GM18499 (cell line): ENCODE measurements at regions not wholly inside any gene's neighbourhood (a gene's known extent, or its start where the extent isn't known, plus 50 kb on each side); places are given as distances from the start of the nearest gene placed in this dataset.
"Not testable (repeated sequence)": the region's sequence is repeated elsewhere in the genome, so short reads cannot be mapped to it uniquely, and the experiment has no call there.

Experiments used
- ATAC-seq: cut with Tn5 transposase; IDR thresholded peaks from one replicate; pipeline ENCODE4 v1.9.1; 2021; ENCODE audit warnings: moderate number of reproducible peaks; ENCODE audit not compliant: insufficient read depth, unreplicated experiment

DNA sequence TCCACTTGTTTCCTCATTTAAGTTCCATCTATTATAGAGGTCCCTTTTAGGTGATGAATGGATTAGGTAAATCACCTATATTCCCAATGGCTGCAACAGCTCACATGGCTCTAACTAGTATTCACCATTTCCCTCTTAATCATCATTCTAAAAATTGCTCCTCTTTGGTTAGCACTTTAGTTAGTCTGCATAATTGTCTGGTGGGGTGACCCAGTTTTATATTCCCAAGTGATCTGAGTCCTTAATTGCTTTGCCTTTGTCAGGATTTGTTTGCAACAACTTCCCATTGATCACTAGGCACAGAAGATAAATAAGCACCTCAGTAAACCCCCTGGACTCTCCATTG, 395.2 kb downstream of the RAB38 start:
- ATAC-seq: no peak

DNA sequence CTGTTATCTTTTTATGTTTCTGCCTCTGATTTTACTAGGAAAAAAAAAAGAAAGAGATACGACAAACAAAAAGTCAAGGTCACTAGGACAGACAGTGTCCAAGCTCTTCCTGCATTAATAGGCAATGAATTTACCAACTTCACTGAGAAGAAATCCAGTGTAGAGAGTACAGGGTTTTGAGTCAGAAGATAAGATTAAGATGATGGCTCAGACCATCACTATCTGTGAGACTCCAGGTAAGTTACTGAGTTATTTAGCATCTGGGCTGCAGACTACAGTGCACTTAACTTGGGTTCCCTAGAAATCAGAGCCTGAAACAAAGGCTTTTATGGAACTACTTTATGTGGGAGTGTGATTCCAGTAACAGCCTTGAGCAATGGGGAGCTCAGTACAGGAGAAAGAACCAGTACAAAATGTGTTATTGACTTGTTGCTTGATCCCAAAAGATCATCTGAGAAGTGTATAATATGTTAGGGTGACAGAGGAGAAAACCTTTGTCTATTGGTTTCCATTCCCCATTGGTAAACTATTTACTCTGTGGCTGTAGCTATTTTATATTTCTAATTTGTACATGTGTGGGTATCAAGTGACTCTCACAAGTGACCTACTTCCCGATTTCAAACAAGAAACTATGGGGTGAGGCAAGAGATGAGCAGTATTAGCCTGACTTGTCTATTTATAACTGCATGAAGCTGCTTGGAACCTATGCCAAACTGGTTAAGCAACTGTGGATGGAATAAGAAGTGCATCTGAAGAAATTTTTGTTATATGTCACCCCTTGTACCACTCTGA, 395.8 kb downstream of the RAB38 start:
- no peak for ATAC-seq

GRCh38 chr11:87778357-87778756, 396.9 kb downstream of the RAB38 start:
- ATAC-seq: no peak

GRCh38 chr11:87775036-87775435, 400.2 kb downstream of the RAB38 start:
- ATAC-seq: no peak

DNA sequence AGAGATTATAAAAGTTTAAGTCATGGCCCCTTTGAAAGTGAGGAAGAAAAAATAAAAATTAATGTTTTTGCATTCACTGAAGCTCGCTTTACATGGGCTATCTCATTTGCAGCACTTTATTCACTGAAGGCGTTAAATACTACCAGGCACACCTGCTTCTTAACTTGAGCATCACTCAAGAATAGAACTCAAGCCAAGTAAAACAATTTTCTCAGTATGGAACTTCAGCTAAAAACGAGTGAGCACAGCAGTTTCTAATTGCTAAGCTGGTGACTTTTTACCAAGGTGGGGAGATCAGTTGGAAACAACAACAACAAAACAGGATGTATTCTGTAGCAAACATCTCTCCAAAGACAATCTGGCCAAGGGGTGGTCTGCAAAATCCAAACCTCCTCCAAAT, 405.6 kb downstream of the RAB38 start:
- ATAC-seq: no peak

DNA sequence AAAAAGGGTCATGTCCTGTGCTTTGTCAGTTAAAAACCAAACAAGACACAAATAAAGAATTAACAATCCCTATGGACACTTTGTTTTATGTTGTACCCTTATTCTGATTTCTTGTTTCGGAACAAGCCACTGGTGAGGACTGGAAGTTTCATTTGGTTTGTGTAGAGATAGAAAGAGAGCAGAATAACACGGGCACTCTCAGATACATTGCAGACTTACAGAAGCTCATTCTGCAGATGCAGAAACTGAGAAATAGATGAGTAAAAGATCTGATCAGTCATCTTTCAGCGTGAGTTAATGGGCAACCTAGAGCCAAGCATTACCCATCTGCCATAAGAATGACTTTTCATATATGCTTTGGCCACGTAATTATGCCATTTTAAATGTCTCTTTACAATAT, 407.6 kb downstream of the RAB38 start:
- ATAC-seq: no peak

- not testable (repeated sequence) for ATAC-seq
Observed at GRCh38 chr11:87764075-87764474, 411.2 kb downstream of the RAB38 start.

DNA sequence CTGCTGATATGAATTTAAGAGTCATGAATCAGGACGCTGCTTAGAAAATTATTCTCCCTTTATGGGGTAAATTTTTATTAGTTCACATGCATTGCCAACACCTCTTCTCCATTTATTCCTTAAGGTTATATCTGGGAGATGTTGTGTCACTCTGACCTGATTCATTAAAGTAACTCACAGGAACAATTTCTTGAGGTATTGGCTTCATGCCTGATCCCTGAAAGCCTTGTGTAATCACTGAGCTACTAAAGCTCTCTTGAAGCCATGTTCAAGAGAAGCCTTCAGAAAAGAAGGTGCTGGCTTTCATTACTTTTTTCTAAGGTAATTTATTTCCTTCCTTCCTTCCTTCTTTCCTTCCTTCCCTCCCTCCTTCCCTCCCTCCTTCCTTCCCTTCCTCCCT, 420.6 kb downstream of the RAB38 start:
- ATAC-seq: no peak

DNA sequence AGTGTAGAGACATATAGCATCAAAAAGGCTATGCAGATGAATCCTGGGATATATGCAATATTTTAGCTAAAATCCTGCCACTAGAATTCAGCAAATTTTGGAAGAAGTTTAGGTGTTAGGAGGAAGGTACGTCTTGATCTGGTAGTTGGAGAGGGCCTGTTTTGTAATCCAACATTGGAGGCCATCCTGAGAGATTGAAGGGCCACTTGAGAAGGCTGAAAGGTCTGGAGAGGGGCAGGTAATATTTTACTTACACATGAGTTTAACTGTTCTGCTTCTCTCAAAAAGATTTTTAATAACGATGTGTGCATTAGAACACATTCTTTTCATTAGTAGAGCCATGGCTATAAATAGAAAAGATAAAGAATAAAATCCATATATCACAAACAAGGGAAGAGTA, 422.1 kb downstream of the RAB38 start:
- ATAC-seq: no peak

DNA sequence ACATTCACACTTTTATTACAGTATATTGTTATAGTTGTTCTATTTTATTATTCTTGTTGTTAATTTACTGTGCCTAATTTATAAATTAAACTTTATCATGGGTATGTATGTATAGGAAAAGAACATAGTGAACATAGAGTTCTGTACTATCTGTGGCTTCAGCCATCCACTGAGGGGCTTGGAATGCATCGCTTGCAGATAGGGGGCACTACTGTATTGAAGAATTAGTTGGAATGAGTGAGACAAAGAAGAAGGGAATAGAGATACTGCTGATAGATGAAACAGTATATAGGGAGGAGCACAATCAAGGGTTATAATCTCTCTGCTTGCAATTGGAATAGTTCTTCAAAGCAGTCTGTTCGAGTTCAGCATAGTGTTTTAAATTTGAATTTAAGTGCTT, 432.2 kb downstream of the RAB38 start:
- ATAC-seq: no peak

- no peak for ATAC-seq
Observed at GRCh38 chr11:87740968-87741367, 434.3 kb downstream of the RAB38 start.

GRCh38 chr11:87740451-87740850, 434.8 kb downstream of the RAB38 start:
- no peak for ATAC-seq

DNA sequence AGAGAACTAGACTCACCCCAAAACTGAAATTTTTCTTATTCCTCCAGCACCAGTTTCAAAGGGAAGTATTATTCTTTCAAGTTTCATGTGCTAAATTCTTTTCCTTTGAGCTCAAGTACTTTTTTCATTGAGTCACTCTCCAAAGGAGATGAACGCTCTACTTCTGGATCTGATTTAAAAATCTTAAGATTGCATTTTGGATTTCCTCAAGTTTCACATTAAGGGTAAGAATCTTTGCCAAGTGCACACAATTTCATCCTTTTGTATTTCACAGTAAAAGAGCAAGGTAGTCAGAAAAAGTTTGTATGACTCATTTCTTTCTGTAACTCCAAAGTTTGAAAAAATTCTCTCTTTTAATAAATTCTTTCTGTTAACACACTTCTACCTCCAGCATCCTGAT, 435.5 kb downstream of the RAB38 start:
- no peak for ATAC-seq

- ATAC-seq: no peak
Observed at GRCh38 chr11:87739261-87739660, 436.0 kb downstream of the RAB38 start.

- ATAC-seq: no peak
Observed at GRCh38 chr11:87736928-87737327, 438.3 kb downstream of the RAB38 start.

DNA sequence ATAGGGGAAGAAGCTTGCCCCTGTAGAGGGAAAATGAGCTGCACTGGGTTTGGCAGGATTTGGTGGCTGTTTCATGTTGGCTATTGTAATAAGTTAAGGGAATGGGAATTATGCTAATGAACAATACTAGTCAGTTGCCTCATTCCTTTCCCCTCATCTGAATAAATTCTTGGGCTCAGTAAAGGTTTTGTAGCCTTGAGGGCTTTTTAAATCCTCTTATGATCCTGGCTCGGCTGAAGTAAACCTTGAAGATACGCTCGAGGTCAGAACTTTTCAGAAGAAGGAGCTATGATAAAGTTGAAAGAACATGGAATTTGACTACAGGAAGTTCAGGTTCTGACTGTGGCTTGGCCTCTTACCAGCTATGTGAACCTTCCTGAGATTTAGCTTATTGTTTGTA, 448.7 kb downstream of the RAB38 start:
- ATAC-seq: no peak

GRCh38 chr11:87724358-87724757, 450.9 kb downstream of the RAB38 start:
- ATAC-seq: no peak

GRCh38 chr11:87722756-87723565, 452.3 kb downstream of the RAB38 start:
- ATAC-seq: no peak

- no peak for ATAC-seq
Observed at GRCh38 chr11:87719326-87720073, 455.7 kb downstream of the RAB38 start.

GRCh38 chr11:87712802-87713202, 462.4 kb downstream of the RAB38 start:
- ATAC-seq: no peak

- no peak for ATAC-seq
Observed at GRCh38 chr11:87712391-87712790, 462.9 kb downstream of the RAB38 start.
